K562 (cell line): ENCODE measurements at regions not wholly inside any gene's neighbourhood (a gene's known extent, or its start where the extent isn't known, plus 50 kb on each side); places are given as distances from the start of the nearest gene placed in this dataset.

Experiments
- ATAC-seq: fragments of 200-7000 bp; cut with Tn5 transposase; 3 replicates; pipeline ENCODE4 v1.9.1; 2020; ENCODE audit warnings: moderate library complexity
- BruUV-seq: library from RNA; stranded (reverse); fragments of 400-500 nt; replicated peaks from 2 replicates; lab custom pipeline; 2021; lab: Mats Ljungman, UMichigan
- CTCF ChIA-PET: fragments of 300-600 bp; formaldehyde crosslinking; extraction: SDS; loops from one replicate; lab custom pipeline; 2021; ENCODE audit warnings: low intra/inter-chr PET ratio; lab: Yijun Ruan, JAX
- POLR2A ChIA-PET: fragments of 300-600, 350-650 bp; sonication (Branson Sonifier 250); formaldehyde crosslinking; extraction: SDS; loops from one replicate; lab custom pipeline; 2021; ENCODE audit warnings: antibody characterized with exemption, inconsistent platforms; lab: Yijun Ruan, JAX
- DNase-seq, 4 experiments: peaks; one replicate each; pipeline versions ENCODE4 v3.0.0 to v3.0.0-alpha.2; 2011 to 2018; ENCODE audit warnings: low spot score in 3 of 4, mixed read lengths in 3 of 4; ENCODE audit errors: extremely low read depth in 1 of 4
- FAIRE-seq: peaks from 2 replicates; lab custom pipeline; 2011; peaks lifted over from hg19 to GRCh38; lab: Jason Lieb, UNC
- H2AFZ ChIP-seq: 2 replicates; pipeline ENCODE4 v1.6.0; 2011; ENCODE audit warnings: low read depth, low read length, control low read depth, inconsistent platforms
- H3K27ac ChIP-seq: fragments of 200-600 bp; 3 replicates; pipeline ENCODE4 v1.8.0; 2011; ENCODE audit warnings: low read depth, mild to moderate bottlenecking, control low read depth, inconsistent platforms, low read length, moderate library complexity, mixed read lengths; ENCODE audit errors: extremely low read depth
- H3K27me3 ChIP-seq, 2 experiments: fragments of 300-600 bp in 1 of 2; 2 replicates in 1 of 2; 3 replicates in 1 of 2; pipeline versions ENCODE4 v1.6.0 to v1.8.0; 2011; ENCODE audit warnings: inconsistent platforms in 2 of 2, low read length in 2 of 2, mild to moderate bottlenecking in 1 of 2, mixed read lengths in 1 of 2, moderate library complexity in 1 of 2; ENCODE audit not compliant: control insufficient read depth in 2 of 2, insufficient read depth in 2 of 2
- H3K36me3 ChIP-seq: fragments of 300-600 bp; 3 replicates; pipeline ENCODE4 v1.8.0; 2011; ENCODE audit warnings: mild to moderate bottlenecking, low read length, inconsistent platforms; ENCODE audit not compliant: control insufficient read depth, insufficient read depth
- H3K4me1 ChIP-seq, 2 experiments: fragments of 200-600 bp in 1 of 2; replicated peaks in 1 of 2; 2 replicates in 1 of 2; 3 replicates in 1 of 2; pipeline versions ENCODE4 v1.5.1 to v1.8.0; 2011; ENCODE audit warnings: inconsistent platforms in 2 of 2, low read length in 2 of 2, mild to moderate bottlenecking in 1 of 2, mixed read lengths in 1 of 2, moderate library complexity in 1 of 2; ENCODE audit not compliant: control insufficient read depth in 2 of 2, insufficient read depth in 2 of 2
- H3K4me2 ChIP-seq: 2 replicates; pipeline ENCODE4 v1.6.1; 2011; ENCODE audit warnings: low read length, control low read depth, inconsistent platforms, mixed read lengths; ENCODE audit not compliant: insufficient read depth
- H3K4me3 ChIP-seq: fragments of 200-600 bp; sonication (generic), shearing (Covaris generic); 2 replicates; pipeline ENCODE4 v1.5.1; 2016; ENCODE audit warnings: control low read depth, inconsistent platforms
- H3K79me2 ChIP-seq: fragments of 200-600 bp; 3 replicates; pipeline ENCODE4 v1.8.0; 2011; ENCODE audit warnings: low read length, inconsistent platforms; ENCODE audit not compliant: control insufficient read depth, insufficient read depth
- H3K9ac ChIP-seq, 2 experiments: 2 replicates each; pipeline versions ENCODE4 v1.6.0 to v1.6.1; 2011; ENCODE audit warnings: low read depth in 2 of 2, low read length in 2 of 2, control low read depth in 1 of 2, inconsistent platforms in 1 of 2, mild to moderate bottlenecking in 1 of 2, mixed read lengths in 1 of 2; ENCODE audit not compliant: insufficient read depth in 1 of 2
- H3K9me1 ChIP-seq: one replicate; pipeline ENCODE4 v1.6.0; 2011; ENCODE audit warnings: inconsistent platforms, mild to moderate bottlenecking, low read length, moderate library complexity; ENCODE audit not compliant: control insufficient read depth, insufficient read depth
- H3K9me3 ChIP-seq: replicated peaks from 2 replicates; pipeline ENCODE4 v1.5.1; 2011; ENCODE audit warnings: low read depth, low read length, inconsistent platforms; ENCODE audit not compliant: control insufficient read depth, insufficient read depth
- H4K20me1 ChIP-seq: replicated peaks from 2 replicates; pipeline ENCODE4 v1.6.1; 2011; ENCODE audit warnings: low read length, inconsistent platforms, mixed read lengths; ENCODE audit not compliant: control insufficient read depth, insufficient read depth
- FOXA1 ChIP-seq: fragments of 450-650 bp; IDR thresholded peaks from 2 replicates; pipeline ENCODE4 v1.6.1; 2016; ENCODE audit warnings: mild to moderate bottlenecking, borderline replicate concordance
- FOXA3 ChIP-seq, 2 experiments: fragments of 450-650 bp in 1 of 2; sonication (generic) in 1 of 2; formaldehyde crosslinking; IDR thresholded peaks in 1 of 2; conservative IDR thresholded peaks in 1 of 2; 2 replicates each; pipeline versions ENCODE4 v1.4.0 to v1.8.0; 2020 to 2022; ENCODE audit warnings: mild to moderate bottlenecking in 2 of 2, missing genetic modification reagents in 1 of 2
- KLF16 ChIP-seq: IDR thresholded peaks from 2 replicates; pipeline ENCODE4 v1.6.1; 2016; ENCODE audit warnings: antibody characterized with exemption
- SMAD2 ChIP-seq: fragments of 150-350 bp; IDR thresholded peaks from 2 replicates; pipeline ENCODE4 v1.6.1; 2014; ENCODE audit warnings: low read depth, mild to moderate bottlenecking, low read length
- ZNF143 ChIP-seq: sonication (generic); formaldehyde crosslinking; IDR thresholded peaks from 2 replicates; pipeline ENCODE4 v1.9.0; 2022; ENCODE audit warnings: mild to moderate bottlenecking, missing genetic modification reagents
- WGBS: fragments of 100-300 bp; shearing (Covaris generic); methylation state at CpG from one replicate; pipeline ENCODE4 v1.1.6; 2016; ENCODE audit warnings: low coverage, mixed read lengths; ENCODE audit not compliant: insufficient coverage; ENCODE audit errors: missing lambda C conversion rate; 5-methylcytosine and 5-hydroxymethylcytosine counted together
- in situ Hi-C: fragments of 300-500 bp; cut with MboI; formaldehyde crosslinking; loops from 4 replicates; pipeline ENCODE4 v1.15.0; 2018; ENCODE audit warnings: inconsistent platforms, mixed read lengths
- intact Hi-C: fragments of 100-400 bp; cut with micrococcal nuclease; formaldehyde crosslinking; loops from 2 replicates; pipeline ENCODE4 v1.14.2; 2022
- TF ChIP-seq, protein P1 (sequence below), 2 experiments: fragments of 450-650 bp in 1 of 2; sonication (generic) in 1 of 2; formaldehyde crosslinking in 1 of 2; IDR thresholded peaks in 1 of 2; conservative IDR thresholded peaks in 1 of 2; 2 replicates each; pipeline versions ENCODE4 v1.6.1 to v1.8.1; 2016 to 2023; ENCODE audit warnings: mild to moderate bottlenecking in 2 of 2, moderate library complexity in 2 of 2, inconsistent platforms in 1 of 2, missing genetic modification reagents in 1 of 2
- TF ChIP-seq, protein P2 (sequence below): sonication (generic); formaldehyde crosslinking; IDR thresholded peaks from 2 replicates; pipeline ENCODE4 v1.8.0; 2023; ENCODE audit warnings: missing genetic modification reagents, mild to moderate bottlenecking, borderline replicate concordance

DNA sequence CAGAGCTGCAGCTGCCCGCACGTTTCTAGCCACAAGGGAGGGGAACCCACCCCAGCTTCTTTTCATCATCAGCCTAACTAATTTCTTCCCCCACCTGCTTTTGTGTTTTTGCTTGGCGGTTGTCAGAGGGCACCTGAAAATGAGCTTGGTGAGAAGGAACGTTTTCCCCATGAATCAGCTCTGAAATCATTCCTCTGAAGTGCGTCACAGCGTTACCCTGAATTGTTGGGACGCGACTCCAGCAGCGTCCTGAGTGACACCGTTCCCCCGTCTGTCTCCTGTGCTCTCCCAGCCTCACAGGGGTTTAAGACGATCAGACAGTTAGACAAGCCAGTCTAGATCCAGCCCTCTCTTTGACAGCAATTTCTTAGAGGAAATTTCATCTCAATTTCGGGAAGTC is 722.9 kb upstream of the EEF2KMT start:
- H3K4me1 ChIP-seq: no peaks in the 10 kb centered on the region
- H3K9me1 ChIP-seq: no peaks in the 10 kb centered on the region
- in situ Hi-C loops: no loop called here
- H3K4me3 ChIP-seq: no peak overlapping the region
- no peak overlapping the region for H3K4me2 ChIP-seq
- H3K9me3 ChIP-seq: no peaks in the 10 kb centered on the region
- POLR2A ChIA-PET: no interaction called here
- H3K27ac ChIP-seq: no peak overlapping the region
- no peak for DNase-seq
- H3K79me2 ChIP-seq: no peaks in the 10 kb centered on the region
- ATAC-seq: no peak
- WGBS: under 1% methylated on average over 13 of the region's 13 CpGs
- no peaks in the 10 kb centered on the region; a peak in 1 of 5 replicates for H3K27me3 ChIP-seq
- H4K20me1 ChIP-seq: 0 out of 2 replicates have a peak, but pooled peaks cover 4% of the 10 kb centered on the region
- TF ChIP-seq FOXA1 (no peak), KLF16 (no peak), SMAD2 (no peak), FOXA3 (CRISPR knock-in tag; conservative IDR thresholded peaks at IDR 0.05 in 1 of 2, IDR thresholded peaks at IDR 0.05 in 1 of 2) (no peak), ZNF143 (CRISPR knock-in tag) (no peak)
- TF ChIP-seq, protein P1, sequence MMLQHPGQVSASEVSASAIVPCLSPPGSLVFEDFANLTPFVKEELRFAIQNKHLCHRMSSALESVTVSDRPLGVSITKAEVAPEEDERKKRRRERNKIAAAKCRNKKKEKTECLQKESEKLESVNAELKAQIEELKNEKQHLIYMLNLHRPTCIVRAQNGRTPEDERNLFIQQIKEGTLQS (IDR thresholded peaks at IDR 0.05): no peak
- TF ChIP-seq, protein P1 (CRISPR knock-in tag; conservative IDR thresholded peaks at IDR 0.05): no peak
- TF ChIP-seq, protein P2, sequence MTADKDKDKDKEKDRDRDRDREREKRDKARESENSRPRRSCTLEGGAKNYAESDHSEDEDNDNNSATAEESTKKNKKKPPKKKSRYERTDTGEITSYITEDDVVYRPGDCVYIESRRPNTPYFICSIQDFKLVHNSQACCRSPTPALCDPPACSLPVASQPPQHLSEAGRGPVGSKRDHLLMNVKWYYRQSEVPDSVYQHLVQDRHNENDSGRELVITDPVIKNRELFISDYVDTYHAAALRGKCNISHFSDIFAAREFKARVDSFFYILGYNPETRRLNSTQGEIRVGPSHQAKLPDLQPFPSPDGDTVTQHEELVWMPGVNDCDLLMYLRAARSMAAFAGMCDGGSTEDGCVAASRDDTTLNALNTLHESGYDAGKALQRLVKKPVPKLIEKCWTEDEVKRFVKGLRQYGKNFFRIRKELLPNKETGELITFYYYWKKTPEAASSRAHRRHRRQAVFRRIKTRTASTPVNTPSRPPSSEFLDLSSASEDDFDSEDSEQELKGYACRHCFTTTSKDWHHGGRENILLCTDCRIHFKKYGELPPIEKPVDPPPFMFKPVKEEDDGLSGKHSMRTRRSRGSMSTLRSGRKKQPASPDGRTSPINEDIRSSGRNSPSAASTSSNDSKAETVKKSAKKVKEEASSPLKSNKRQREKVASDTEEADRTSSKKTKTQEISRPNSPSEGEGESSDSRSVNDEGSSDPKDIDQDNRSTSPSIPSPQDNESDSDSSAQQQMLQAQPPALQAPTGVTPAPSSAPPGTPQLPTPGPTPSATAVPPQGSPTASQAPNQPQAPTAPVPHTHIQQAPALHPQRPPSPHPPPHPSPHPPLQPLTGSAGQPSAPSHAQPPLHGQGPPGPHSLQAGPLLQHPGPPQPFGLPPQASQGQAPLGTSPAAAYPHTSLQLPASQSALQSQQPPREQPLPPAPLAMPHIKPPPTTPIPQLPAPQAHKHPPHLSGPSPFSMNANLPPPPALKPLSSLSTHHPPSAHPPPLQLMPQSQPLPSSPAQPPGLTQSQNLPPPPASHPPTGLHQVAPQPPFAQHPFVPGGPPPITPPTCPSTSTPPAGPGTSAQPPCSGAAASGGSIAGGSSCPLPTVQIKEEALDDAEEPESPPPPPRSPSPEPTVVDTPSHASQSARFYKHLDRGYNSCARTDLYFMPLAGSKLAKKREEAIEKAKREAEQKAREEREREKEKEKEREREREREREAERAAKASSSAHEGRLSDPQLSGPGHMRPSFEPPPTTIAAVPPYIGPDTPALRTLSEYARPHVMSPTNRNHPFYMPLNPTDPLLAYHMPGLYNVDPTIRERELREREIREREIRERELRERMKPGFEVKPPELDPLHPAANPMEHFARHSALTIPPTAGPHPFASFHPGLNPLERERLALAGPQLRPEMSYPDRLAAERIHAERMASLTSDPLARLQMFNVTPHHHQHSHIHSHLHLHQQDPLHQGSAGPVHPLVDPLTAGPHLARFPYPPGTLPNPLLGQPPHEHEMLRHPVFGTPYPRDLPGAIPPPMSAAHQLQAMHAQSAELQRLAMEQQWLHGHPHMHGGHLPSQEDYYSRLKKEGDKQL (CRISPR knock-in tag): no peak
- TF ChIP-seq, all 486 proteins: peak for 0
- H2AFZ ChIP-seq: no peak overlapping the region
- FAIRE-seq: no peak
- BruUV-seq: no TSS peak
- CTCF ChIA-PET: no interaction called here
- no peaks in the 10 kb centered on the region for H3K36me3 ChIP-seq
- no peak overlapping the region for H3K9ac ChIP-seq
- intact Hi-C loops: no loop called here
